ENCODE measurements at regions not wholly inside any gene's neighbourhood (a gene's known extent, or its start where the extent isn't known, plus 50 kb on each side); places are given as distances from the start of the nearest gene placed in this dataset.

DNA sequence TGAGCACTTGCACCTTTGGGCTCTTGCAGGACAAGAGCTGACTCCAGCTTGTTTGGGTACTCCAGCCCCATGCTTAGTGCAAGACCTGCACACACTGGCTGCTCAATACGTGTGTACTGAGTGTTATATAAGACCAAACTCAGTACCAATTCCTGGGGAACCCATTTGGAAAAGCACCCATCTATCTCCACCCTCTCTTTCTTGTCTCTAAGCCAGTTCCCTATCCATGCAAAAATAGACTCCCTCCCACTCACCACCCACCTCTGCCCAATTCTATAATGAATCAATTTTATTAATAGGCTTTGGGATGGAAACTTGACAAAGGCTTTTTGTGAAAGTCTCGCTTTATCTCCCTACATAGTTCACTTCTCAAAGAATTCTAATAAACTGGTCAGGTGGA is 60.9 kb upstream of the CPLX2 start:
- H3K27ac ChIP-seq, result no peak overlapping the region
- no peak overlapping the region for H3K4me3 ChIP-seq
- intact Hi-C loops (cut with DNase I), result no loop called here
- H3K36me3 ChIP-seq, result no peaks in the 10 kb centered on the region
- no peak for DNase-seq
- H3K27me3 ChIP-seq, result peaks cover 0 to 11% (median 0%) of the 10 kb centered on the region in 3 donors
- 68 to 71% methylated on average over 2 of the region's 2 CpGs for WGBS, 2 donors
- no peak for TF ChIP-seq POLR2AphosphoS5 (IDR thresholded peaks at IDR 0.05)
- no peak for TF ChIP-seq EP300 (IDR thresholded peaks at IDR 0.05)
- no peak for TF ChIP-seq POLR2A (IDR thresholded peaks at IDR 0.05)
- TF ChIP-seq, protein P1, sequence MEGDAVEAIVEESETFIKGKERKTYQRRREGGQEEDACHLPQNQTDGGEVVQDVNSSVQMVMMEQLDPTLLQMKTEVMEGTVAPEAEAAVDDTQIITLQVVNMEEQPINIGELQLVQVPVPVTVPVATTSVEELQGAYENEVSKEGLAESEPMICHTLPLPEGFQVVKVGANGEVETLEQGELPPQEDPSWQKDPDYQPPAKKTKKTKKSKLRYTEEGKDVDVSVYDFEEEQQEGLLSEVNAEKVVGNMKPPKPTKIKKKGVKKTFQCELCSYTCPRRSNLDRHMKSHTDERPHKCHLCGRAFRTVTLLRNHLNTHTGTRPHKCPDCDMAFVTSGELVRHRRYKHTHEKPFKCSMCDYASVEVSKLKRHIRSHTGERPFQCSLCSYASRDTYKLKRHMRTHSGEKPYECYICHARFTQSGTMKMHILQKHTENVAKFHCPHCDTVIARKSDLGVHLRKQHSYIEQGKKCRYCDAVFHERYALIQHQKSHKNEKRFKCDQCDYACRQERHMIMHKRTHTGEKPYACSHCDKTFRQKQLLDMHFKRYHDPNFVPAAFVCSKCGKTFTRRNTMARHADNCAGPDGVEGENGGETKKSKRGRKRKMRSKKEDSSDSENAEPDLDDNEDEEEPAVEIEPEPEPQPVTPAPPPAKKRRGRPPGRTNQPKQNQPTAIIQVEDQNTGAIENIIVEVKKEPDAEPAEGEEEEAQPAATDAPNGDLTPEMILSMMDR (IDR thresholded peaks at IDR 0.05), result no peak
- no peaks in the 10 kb centered on the region for H3K4me1 ChIP-seq
- no peaks in the 10 kb centered on the region for H3K9me3 ChIP-seq

- Histone ChIP-seq H3K4me1 (no peaks in the 10 kb centered on the region), H3K4me3 (no peak overlapping the region), H3K27ac (no peak overlapping the region), H3K9me3 (no peaks in the 10 kb centered on the region), H3K27me3 (peaks cover 0 to 7% (median 0%) of the 10 kb centered on the region in 3 donors), H3K36me3 (no peaks in the 10 kb centered on the region)
- WGBS, 2 donors, result 83 to 85% methylated on average over 2 of the region's 2 CpGs
- TF ChIP-seq EP300 (IDR thresholded peaks at IDR 0.05) (no peak), POLR2A (IDR thresholded peaks at IDR 0.05) (no peak), POLR2AphosphoS5 (IDR thresholded peaks at IDR 0.05) (no peak)
- TF ChIP-seq, protein P1 (IDR thresholded peaks at IDR 0.05), result no peak
- no peak for DNase-seq
- intact Hi-C loops (cut with DNase I), result no loop called here
These were observed 59.8 kb upstream of the CPLX2 start for GRCh38 chr5:175811589-175811988.

DNA sequence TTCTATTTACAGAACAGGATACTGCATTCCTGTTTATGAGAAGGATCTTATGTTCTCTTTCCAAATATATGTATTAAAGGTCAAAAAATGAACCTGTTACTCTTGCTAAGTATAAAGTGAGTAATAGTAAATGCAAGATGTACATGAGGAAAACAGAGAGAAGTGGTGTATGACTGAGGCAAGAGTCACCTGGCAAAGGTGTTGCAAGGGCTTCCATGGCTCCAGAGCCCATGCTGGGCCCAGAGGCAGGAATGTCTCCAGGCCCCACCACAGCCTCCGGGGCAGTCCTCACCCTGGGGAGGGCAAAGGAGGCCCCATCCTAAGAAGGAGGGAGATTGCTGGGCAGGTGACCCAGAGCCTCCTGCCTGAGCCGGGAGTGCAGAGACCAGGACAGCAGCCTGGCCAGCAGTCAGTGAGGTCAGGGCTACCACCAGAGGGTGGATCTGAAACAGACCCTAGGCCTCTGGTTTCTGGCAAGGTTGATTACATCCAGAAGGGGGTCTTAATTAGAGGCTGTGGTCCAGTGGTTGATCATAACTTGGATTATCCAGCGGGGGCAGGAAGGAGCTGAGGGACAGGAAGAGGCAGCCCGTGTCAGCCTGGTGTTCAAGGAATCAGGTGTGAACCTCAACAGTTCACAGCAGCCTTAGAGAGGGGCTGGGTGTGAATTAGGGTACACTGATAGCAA is 57.3 kb upstream of the CPLX2 start:
- no peak overlapping the region for H3K4me3 ChIP-seq
- H3K36me3 ChIP-seq, result no peaks in the 10 kb centered on the region
- H3K27ac ChIP-seq, result no peak overlapping the region
- no peak for TF ChIP-seq EP300 (IDR thresholded peaks at IDR 0.05)
- TF ChIP-seq POLR2A (IDR thresholded peaks at IDR 0.05), result no peak
- no peaks in the 10 kb centered on the region for H3K9me3 ChIP-seq
- intact Hi-C loops (cut with DNase I), result no loop called here
- 70% methylated on average over 4 of the region's 4 CpGs for WGBS, 2 donors
- H3K27me3 ChIP-seq, result peaks cover 0 to 9% (median 0%) of the 10 kb centered on the region in 3 donors
- no peaks in the 10 kb centered on the region for H3K4me1 ChIP-seq
- DNase-seq, result no peak

DNA sequence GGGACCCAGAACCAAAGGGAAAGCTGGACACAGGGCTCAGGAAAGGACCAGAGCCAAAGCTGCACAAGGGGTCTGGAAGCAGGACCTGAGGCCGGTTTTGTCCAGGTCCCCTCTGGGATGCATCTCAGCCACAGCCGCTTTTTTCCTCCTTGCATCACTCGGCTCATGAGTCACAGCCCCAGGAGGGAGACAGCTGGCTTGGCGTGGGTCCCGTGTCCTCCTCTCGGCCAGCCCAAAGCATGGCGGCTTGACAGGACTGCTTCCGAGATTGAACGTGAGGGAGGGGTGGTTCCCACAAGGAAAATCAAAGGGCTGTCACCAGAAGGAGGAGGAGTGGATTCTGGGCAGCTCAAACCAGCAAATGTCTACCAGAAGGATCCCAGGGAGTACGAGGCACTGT is 56.7 kb upstream of the CPLX2 start:
- Histone ChIP-seq H3K27ac (no peak overlapping the region), H3K4me1 (no peaks in the 10 kb centered on the region), H3K27me3 (peaks cover 0 to 9% (median 0%) of the 10 kb centered on the region in 3 donors), H3K4me3 (no peak overlapping the region), H3K36me3 (no peaks in the 10 kb centered on the region), H3K9me3 (no peaks in the 10 kb centered on the region)
- TF ChIP-seq, protein P1 (IDR thresholded peaks at IDR 0.05), result no peak
- no peak for TF ChIP-seq EP300 (IDR thresholded peaks at IDR 0.05)
- 72 to 75% methylated on average over 10 of the region's 10 CpGs for WGBS, 2 donors
- no peak for DNase-seq
- intact Hi-C loops (cut with DNase I), result no loop called here

DNA sequence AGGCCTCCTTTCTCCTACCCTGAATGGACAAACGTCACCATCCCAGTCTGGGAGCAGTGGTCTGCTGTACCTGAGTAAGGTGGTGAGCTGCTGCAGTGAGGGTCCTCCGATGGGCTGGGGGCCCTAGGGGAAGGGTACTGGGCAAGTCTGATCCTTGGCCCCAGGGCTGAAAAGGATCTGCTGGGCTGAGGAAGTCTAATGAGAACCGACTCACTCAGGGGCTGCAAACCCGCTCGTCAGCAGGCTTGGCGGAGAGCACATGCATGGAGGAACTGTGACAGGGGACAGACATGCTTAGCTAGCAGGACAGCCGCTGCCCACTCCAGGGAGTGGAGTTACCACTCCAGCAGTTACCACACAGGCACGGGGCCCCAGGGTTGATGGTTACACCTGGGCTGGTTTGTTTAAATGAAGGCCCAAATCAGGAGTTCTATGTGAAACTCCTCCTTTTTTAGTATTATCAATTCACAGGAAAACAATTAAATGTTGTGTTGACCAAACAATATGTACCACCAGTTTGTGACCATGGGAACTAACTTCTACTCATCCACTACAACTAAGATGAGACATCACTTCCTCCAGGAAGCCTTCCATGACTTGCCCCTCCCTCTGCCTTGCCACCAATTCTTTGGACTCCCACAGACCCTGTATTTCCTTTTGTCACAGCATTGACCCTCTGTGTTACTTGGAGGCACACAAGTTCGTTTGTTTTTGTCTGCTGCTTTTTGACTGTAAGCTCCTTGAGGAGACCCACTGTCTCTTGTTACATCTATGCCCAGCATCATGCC is 56.1 kb upstream of the CPLX2 start:
- intact Hi-C loops (cut with DNase I), result no loop called here
- no peak for DNase-seq

More for the DNA sequence above, 56.1 kb upstream of the CPLX2 start:
- Histone ChIP-seq H3K36me3 (no peaks in the 10 kb centered on the region), H3K4me1 (no peaks in the 10 kb centered on the region), H3K9me3 (no peaks in the 10 kb centered on the region), H3K27me3 (peaks cover 0 to 9% (median 0%) of the 10 kb centered on the region in 3 donors), H3K27ac (no peak overlapping the region), H3K4me3 (no peak overlapping the region)
- 82 to 84% methylated on average over 9 of the region's 9 CpGs for WGBS, 2 donors
- TF ChIP-seq EP300 (IDR thresholded peaks at IDR 0.05) (no peak), POLR2A (IDR thresholded peaks at IDR 0.05) (no peak), POLR2AphosphoS5 (IDR thresholded peaks at IDR 0.05) (no peak)

All from sigmoid colon (tissue), 6 donors.